Peyer's patch (tissue), 4 donors: ENCODE measurements at regions not wholly inside any gene's neighbourhood (a gene's known extent, or its start where the extent isn't known, plus 50 kb on each side); places are given as distances from the start of the nearest gene placed in this dataset.
"Not testable (repeated sequence)": the region's sequence is repeated elsewhere in the genome, so short reads cannot be mapped to it uniquely, and the experiment has no call there.

ENCODE experiments used
- DNase-seq, 3 donors: peaks; one replicate each; pipeline ENCODE4 v3.0.0-alpha.2; 2017 to 2019
- H3K27ac ChIP-seq, 4 donors: fragments of 200-600 bp; sonication (generic); one replicate each; pipeline ENCODE4 v1.5.1; 2016 to 2019
- H3K27me3 ChIP-seq, 2 donors: fragments of 200-600 bp; sonication (generic); one replicate each; pipeline ENCODE4 v1.5.1; 2019
- H3K36me3 ChIP-seq, 3 donors: fragments of 200-600 bp; sonication (generic); one replicate each; pipeline ENCODE4 v1.5.1; 2016 to 2019
- H3K4me1 ChIP-seq, 4 donors: fragments of 200-600 bp; sonication (generic); one replicate each; pipeline ENCODE4 v1.5.1; 2016 to 2019
- H3K4me3 ChIP-seq, 4 donors: fragments of 200-600 bp; sonication (generic); 1 replicate in 3 of 4; 2 replicates in 1 of 4; pipeline ENCODE4 v1.5.1; 2016 to 2019; ENCODE audit warnings: mild to moderate bottlenecking in 1 of 4
- H3K9me3 ChIP-seq, 4 donors: fragments of 200-600 bp; sonication (generic); one replicate each; pipeline ENCODE4 v1.5.1; 2016 to 2019; ENCODE audit warnings: mild to moderate bottlenecking in 1 of 4
- POLR2A ChIP-seq, 2 donors: fragments of 450-650 bp; IDR thresholded peaks; one replicate each; pipeline ENCODE4 v1.5.1; 2017; ENCODE audit warnings: antibody characterized with exemption in 2 of 2, mild to moderate bottlenecking in 2 of 2, moderate library complexity in 2 of 2
- TF ChIP-seq, protein P1 (sequence below), 6 experiments: fragments of 450-650 bp in 4 of 6; fragments of 200-600 bp in 2 of 6; sonication (generic) in 1 of 6; IDR thresholded peaks; one replicate each; pipeline ENCODE4 v1.5.1; 2017 to 2019; ENCODE audit warnings: antibody characterized with exemption in 6 of 6, mild to moderate bottlenecking in 3 of 6, moderate library complexity in 1 of 6

DNA sequence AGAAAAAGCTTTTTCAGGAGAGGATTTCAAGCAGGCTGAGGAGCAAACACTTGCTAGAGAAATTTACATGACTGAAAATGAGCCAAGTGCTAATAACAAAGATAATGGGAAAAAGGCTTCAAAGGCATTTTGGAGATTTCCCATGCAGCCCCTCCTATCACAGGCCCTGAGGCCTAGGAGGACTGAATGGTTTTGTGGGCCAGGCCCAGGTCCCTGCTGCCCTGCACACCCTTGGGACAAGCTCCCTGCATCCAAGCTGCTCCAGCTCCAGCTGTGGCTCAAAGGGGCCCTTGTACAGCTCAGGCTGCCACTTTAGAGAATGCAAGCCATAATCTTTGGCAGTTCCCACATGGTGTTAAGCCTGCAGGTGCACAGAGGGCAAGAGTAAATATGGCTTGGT is 154.0 kb upstream of the LMNTD1 start:
- Histone ChIP-seq H3K36me3 (no peaks in the 10 kb centered on the region), H3K9me3 (no peaks in the 10 kb centered on the region), H3K4me1 (no peaks in the 10 kb centered on the region), H3K4me3 (no peak overlapping the region), H3K27ac (no peak overlapping the region), H3K27me3 (no peaks in the 10 kb centered on the region)
- DNase-seq = no peak
- no peak for TF ChIP-seq POLR2A (IDR thresholded peaks at IDR 0.05)
- TF ChIP-seq, protein P1, sequence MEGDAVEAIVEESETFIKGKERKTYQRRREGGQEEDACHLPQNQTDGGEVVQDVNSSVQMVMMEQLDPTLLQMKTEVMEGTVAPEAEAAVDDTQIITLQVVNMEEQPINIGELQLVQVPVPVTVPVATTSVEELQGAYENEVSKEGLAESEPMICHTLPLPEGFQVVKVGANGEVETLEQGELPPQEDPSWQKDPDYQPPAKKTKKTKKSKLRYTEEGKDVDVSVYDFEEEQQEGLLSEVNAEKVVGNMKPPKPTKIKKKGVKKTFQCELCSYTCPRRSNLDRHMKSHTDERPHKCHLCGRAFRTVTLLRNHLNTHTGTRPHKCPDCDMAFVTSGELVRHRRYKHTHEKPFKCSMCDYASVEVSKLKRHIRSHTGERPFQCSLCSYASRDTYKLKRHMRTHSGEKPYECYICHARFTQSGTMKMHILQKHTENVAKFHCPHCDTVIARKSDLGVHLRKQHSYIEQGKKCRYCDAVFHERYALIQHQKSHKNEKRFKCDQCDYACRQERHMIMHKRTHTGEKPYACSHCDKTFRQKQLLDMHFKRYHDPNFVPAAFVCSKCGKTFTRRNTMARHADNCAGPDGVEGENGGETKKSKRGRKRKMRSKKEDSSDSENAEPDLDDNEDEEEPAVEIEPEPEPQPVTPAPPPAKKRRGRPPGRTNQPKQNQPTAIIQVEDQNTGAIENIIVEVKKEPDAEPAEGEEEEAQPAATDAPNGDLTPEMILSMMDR (IDR thresholded peaks at IDR 0.05) = no peak

DNA sequence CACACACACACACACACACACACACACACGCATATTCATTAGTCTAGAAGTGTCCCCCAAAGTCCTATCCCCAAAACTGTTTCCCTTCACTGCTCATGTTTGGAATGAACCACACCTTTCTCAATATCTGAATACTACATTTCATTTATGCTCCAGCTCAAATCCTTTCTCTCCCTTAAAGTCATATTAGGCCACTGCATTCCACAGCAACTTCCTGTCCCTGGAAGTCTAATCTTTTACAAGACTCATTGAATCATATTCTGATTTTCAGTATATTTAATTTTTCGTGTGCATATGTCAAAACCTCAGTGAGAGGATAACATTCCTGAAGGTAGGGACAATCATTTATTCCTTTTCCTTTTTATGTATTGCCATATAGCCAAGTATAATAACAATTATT is 155.6 kb upstream of the LMNTD1 start:
- no peaks in the 10 kb centered on the region for H3K36me3 ChIP-seq
- TF ChIP-seq, protein P1 (IDR thresholded peaks at IDR 0.05) = no peak
- TF ChIP-seq POLR2A (IDR thresholded peaks at IDR 0.05) = no peak
- no peaks in the 10 kb centered on the region for H3K27me3 ChIP-seq
- H3K4me1 ChIP-seq = no peaks in the 10 kb centered on the region
- H3K9me3 ChIP-seq = no peaks in the 10 kb centered on the region
- no peak overlapping the region for H3K4me3 ChIP-seq
- H3K27ac ChIP-seq = no peak overlapping the region
- DNase-seq = no peak

DNA sequence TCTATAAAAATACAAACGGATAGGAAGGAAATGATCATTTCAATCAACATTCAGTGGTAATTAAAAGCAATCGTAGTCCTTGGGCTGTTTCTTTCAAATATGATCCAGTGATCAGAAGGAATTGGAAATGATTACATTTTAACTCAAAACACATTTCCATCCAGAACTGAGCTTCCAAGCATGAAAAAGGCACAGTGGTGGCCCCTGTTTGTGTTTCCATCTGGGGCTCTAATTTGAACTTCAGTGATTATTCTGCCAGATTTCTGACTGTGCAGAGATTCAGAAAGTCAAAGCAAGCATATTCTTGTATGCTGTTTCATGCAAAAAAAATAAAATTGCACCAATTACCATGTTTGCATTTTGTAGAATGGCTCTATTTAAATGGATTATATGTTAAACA is 157.0 kb upstream of the LMNTD1 start:
- no peak for DNase-seq
- Histone ChIP-seq H3K27ac (no peak overlapping the region), H3K36me3 (no peaks in the 10 kb centered on the region), H3K9me3 (no peaks in the 10 kb centered on the region), H3K4me3 (no peak overlapping the region), H3K27me3 (no peaks in the 10 kb centered on the region), H3K4me1 (no peaks in the 10 kb centered on the region)
- TF ChIP-seq POLR2A (IDR thresholded peaks at IDR 0.05) = no peak
- TF ChIP-seq, protein P1 (IDR thresholded peaks at IDR 0.05) = no peak

DNA sequence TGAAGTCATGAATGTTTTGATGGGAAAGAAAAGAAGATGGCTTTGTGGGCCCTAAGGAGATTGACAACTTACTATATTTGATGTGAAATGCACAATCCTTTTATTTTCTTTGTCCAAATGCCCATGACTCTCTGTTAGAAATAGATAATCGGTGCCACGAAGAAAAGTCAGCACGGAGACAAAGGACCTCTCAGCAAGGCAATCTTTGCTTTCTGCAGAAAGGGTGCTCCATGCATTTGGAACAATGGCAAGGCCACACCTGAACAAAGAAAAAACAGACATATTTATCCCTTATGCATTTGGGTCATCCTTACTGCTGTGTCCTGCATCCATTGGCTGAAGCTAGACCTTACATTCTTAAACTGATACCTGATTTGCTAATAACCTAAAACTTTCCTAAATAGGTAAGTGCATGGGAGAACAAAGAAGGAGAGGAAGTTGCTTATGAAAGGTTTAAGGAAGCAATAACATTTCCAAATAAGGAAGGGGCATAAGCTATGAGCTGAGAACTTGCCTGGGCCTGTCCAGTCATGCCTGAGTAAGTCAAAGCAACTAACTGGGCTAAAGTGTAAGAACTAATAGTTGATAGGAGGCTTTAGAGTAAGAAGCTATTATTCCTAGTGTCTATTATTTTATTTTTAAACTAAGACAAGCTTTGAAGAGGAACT is 158.0 kb upstream of the LMNTD1 start:
- not testable (repeated sequence) for H3K27me3 ChIP-seq, H3K36me3 ChIP-seq, H3K9me3 ChIP-seq, H3K4me3 ChIP-seq, H3K4me1 ChIP-seq, DNase-seq, H3K27ac ChIP-seq

DNA sequence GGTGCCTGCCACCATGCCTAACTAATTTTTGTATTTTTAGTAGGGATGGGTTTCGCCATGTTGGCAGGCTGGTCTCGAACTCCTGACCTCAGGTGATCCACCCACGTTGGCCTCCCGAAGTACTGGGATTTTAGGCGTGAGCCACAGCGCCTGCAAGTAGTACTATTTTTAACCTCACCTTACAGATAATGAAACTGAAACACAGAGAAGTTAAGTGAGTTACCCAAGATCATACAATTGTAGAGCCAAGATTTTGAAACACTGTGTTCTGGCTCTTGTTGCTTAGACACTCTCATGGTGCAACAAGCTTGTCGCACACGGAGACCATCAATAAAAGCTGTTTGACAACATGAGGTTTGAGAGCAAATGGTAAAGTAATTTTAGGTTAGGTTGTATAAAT is 159.1 kb upstream of the LMNTD1 start:
- no peak for DNase-seq
- Histone ChIP-seq H3K27ac (no peak overlapping the region), H3K4me3 (no peak overlapping the region), H3K4me1 (no peaks in the 10 kb centered on the region), H3K27me3 (no peaks in the 10 kb centered on the region), H3K9me3 (no peaks in the 10 kb centered on the region), H3K36me3 (no peaks in the 10 kb centered on the region)
- TF ChIP-seq, protein P1 (IDR thresholded peaks at IDR 0.05) = no peak
- no peak for TF ChIP-seq POLR2A (IDR thresholded peaks at IDR 0.05)

DNA sequence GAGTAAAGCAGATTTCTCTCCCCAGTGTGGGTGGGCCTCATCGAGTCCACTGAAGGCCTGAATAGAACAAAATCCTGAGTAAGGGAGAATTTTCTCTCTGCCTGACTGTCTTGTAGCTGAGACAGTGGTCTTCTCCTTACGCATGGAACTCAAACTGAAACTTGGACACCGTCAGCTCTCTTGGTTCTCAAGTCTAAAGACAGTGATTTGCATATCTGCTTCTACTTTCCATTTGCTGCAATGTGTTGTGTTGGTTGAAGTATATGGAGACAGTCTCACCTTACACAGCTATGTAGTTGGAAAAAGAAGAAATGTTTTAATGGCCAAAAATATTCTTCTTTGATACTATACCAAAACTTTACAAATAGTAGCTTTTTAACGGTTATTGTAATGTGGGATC is 160.2 kb upstream of the LMNTD1 start:
- Histone ChIP-seq H3K4me1 (no peaks in the 10 kb centered on the region), H3K4me3 (no peak overlapping the region), H3K27me3 (no peaks in the 10 kb centered on the region), H3K36me3 (no peaks in the 10 kb centered on the region), H3K9me3 (no peaks in the 10 kb centered on the region), H3K27ac (no peak overlapping the region)
- DNase-seq = no peak
- TF ChIP-seq POLR2A (IDR thresholded peaks at IDR 0.05) = no peak
- TF ChIP-seq, protein P1 (IDR thresholded peaks at IDR 0.05) = no peak
